EL (cell line): ENCODE measurements at regions not wholly inside any gene's neighbourhood (a gene's known extent, or its start where the extent isn't known, plus 50 kb on each side); places are given as distances from the start of the nearest gene placed in this dataset.
"Not testable (repeated sequence)": the region's sequence is repeated elsewhere in the genome, so short reads cannot be mapped to it uniquely, and the experiment has no call there.

Experiments
- DNase-seq: peaks from one replicate; pipeline ENCODE4 v3.0.0-alpha.2; 2016

- DNase-seq = no peak
These were observed 227.0 kb upstream of the RASGEF1B start for GRCh38 chr4:81698538-81699296.

GRCh38 chr4:81694176-81694913 lies 222.6 kb upstream of the RASGEF1B start:
- DNase-seq = no peak

GRCh38 chr4:81690871-81691270 lies 219.2 kb upstream of the RASGEF1B start:
- no peak for DNase-seq

GRCh38 chr4:81688085-81688484 lies 216.4 kb upstream of the RASGEF1B start:
- no peak for DNase-seq

- DNase-seq = no peak
These were observed 215.8 kb upstream of the RASGEF1B start for GRCh38 chr4:81687471-81687870.

- no peak for DNase-seq
These were observed 213.4 kb upstream of the RASGEF1B start for GRCh38 chr4:81685104-81685503.

- DNase-seq = no peak
These were observed 212.6 kb upstream of the RASGEF1B start for GRCh38 chr4:81684352-81684751.

- DNase-seq = no peak
These were observed 210.8 kb upstream of the RASGEF1B start for GRCh38 chr4:81682492-81682891.

GRCh38 chr4:81679315-81679714 lies 207.6 kb upstream of the RASGEF1B start:
- no peak for DNase-seq

- DNase-seq = no peak
These were observed 207.1 kb upstream of the RASGEF1B start for GRCh38 chr4:81678801-81679200.

GRCh38 chr4:81676537-81676936 lies 204.8 kb upstream of the RASGEF1B start:
- DNase-seq = no peak

GRCh38 chr4:81675791-81676393 lies 204.2 kb upstream of the RASGEF1B start:
- DNase-seq = no peak

GRCh38 chr4:81673961-81674360 lies 202.3 kb upstream of the RASGEF1B start:
- DNase-seq = no peak

- DNase-seq = not testable (repeated sequence)
These were observed 196.6 kb upstream of the RASGEF1B start for GRCh38 chr4:81668328-81668727.

GRCh38 chr4:81667539-81667938 lies 195.8 kb upstream of the RASGEF1B start:
- DNase-seq = no peak

- no peak for DNase-seq
These were observed 194.8 kb upstream of the RASGEF1B start for GRCh38 chr4:81666491-81666890.

- no peak for DNase-seq
These were observed 193.9 kb upstream of the RASGEF1B start for GRCh38 chr4:81665649-81666048.

- no peak for DNase-seq
These were observed 193.3 kb upstream of the RASGEF1B start for GRCh38 chr4:81665045-81665444.

GRCh38 chr4:81664079-81664478 lies 192.4 kb upstream of the RASGEF1B start:
- DNase-seq = no peak

- no peak for DNase-seq
These were observed 191.7 kb upstream of the RASGEF1B start for GRCh38 chr4:81663368-81663767.

GRCh38 chr4:81659051-81659450 lies 187.3 kb upstream of the RASGEF1B start:
- no peak for DNase-seq

- DNase-seq = no peak
These were observed 180.4 kb upstream of the RASGEF1B start for GRCh38 chr4:81652069-81652478.

- DNase-seq = no peak
These were observed 179.7 kb upstream of the RASGEF1B start for GRCh38 chr4:81651243-81651899.
